Tibial nerve (tissue), 4 donors: ENCODE measurements at regions not wholly inside any gene's neighbourhood (a gene's known extent, or its start where the extent isn't known, plus 50 kb on each side); places are given as distances from the start of the nearest gene placed in this dataset.

Source experiments
- DNase-seq, 2 donors: peaks; one replicate each; pipeline ENCODE4 v3.0.0-alpha.2; 2019; ENCODE audit warnings: low spot score in 2 of 2
- H3K27ac ChIP-seq, 4 donors: fragments of 200-600 bp; sonication (generic) in 3 of 4; one replicate each; pipeline ENCODE4 v1.5.1; 2017 to 2019; ENCODE audit warnings: mild to moderate bottlenecking in 1 of 4
- H3K27me3 ChIP-seq, 2 donors: fragments of 200-600 bp; sonication (generic) in 1 of 2; one replicate each; pipeline versions ENCODE4 v1.5.1 to v1.6.0; 2017 to 2019
- H3K36me3 ChIP-seq, 3 donors: fragments of 200-600 bp; sonication (generic); one replicate each; pipeline ENCODE4 v1.5.1; 2018 to 2019
- H3K4me1 ChIP-seq, 4 donors: fragments of 200-600 bp; sonication (generic) in 3 of 4; one replicate each; pipeline ENCODE4 v1.5.1; 2017 to 2019
- H3K4me3 ChIP-seq, 4 donors: fragments of 200-600 bp; sonication (generic) in 3 of 4; one replicate each; pipeline ENCODE4 v1.5.1; 2017 to 2019; ENCODE audit warnings: mild to moderate bottlenecking in 1 of 4, moderate library complexity in 1 of 4
- H3K9me3 ChIP-seq, 4 donors: fragments of 200-600 bp; sonication (generic) in 3 of 4; one replicate each; pipeline ENCODE4 v1.5.1; 2017 to 2019
- CTCF ChIP-seq, 5 experiments: fragments of 200-600 bp in 3 of 5; fragments of 450-650 bp in 2 of 5; sonication (generic) in 3 of 5; IDR thresholded peaks; one replicate each; pipeline ENCODE4 v1.5.1; 2016 to 2019; ENCODE audit warnings: antibody characterized with exemption in 5 of 5, mild to moderate bottlenecking in 3 of 5, moderate library complexity in 2 of 5
- EP300 ChIP-seq, 2 donors: sonication (generic); formaldehyde crosslinking; IDR thresholded peaks; one replicate each; pipeline ENCODE4 v1.6.1; 2017; ENCODE audit warnings: antibody characterized with exemption in 2 of 2, mild to moderate bottlenecking in 1 of 2
- POLR2A ChIP-seq, 2 donors: fragments of 450-650 bp; IDR thresholded peaks; one replicate each; pipeline ENCODE4 v1.6.1; 2017; ENCODE audit warnings: antibody characterized with exemption in 2 of 2, mild to moderate bottlenecking in 2 of 2, moderate library complexity in 2 of 2
- WGBS, 2 donors: methylation state at CpG; one replicate each; pipeline ENCODE4 v1.1.5; 2018; 5-methylcytosine and 5-hydroxymethylcytosine counted together

- TF ChIP-seq EP300 (IDR thresholded peaks at IDR 0.05) (no peak), CTCF (IDR thresholded peaks at IDR 0.05) (no peak), POLR2A (IDR thresholded peaks at IDR 0.05) (no peak)
- Histone ChIP-seq H3K9me3 (no peaks in the 10 kb centered on the region), H3K27ac (no peak overlapping the region), H3K36me3 (no peaks in the 10 kb centered on the region), H3K27me3 (no peaks in the 10 kb centered on the region), H3K4me3 (no peak overlapping the region), H3K4me1 (no peaks in the 10 kb centered on the region)
- no peak for DNase-seq
- 76 to 80% methylated on average over 1 of the region's 1 CpG for WGBS, 2 donors
Measured at GRCh38 chr3:15973940-15974339, 176.2 kb upstream of the ANKRD28 start.

DNA sequence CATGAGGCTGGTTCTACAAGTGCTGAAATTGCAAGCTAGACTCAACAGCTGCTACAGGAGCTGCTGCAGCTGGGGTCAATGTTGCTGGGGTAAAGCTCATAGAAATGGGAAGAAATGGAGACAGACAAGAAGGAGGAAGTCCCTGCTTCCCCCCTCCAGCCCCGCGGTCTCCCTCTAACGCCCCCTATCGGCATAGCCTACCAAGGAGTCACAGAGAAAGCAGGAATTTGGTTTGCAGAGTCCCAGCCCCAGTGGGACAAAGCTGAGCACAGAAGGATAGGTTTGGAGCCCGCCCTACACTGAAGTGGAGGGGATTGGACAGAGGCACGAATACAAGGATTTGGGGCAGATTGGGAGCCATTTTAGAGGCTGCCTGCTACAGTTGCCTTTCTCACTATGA is 176.9 kb upstream of the ANKRD28 start:
- Histone ChIP-seq H3K27me3 (no peaks in the 10 kb centered on the region), H3K9me3 (peaks cover 0 to 4% (median 0%) of the 10 kb centered on the region in 4 donors), H3K27ac (no peak overlapping the region), H3K36me3 (no peaks in the 10 kb centered on the region), H3K4me3 (no peak overlapping the region), H3K4me1 (no peaks in the 10 kb centered on the region)
- 22 to 32% methylated on average over 6 of the region's 6 CpGs for WGBS, 2 donors
- DNase-seq, result no peak
- TF ChIP-seq POLR2A (IDR thresholded peaks at IDR 0.05) (no peak), CTCF (IDR thresholded peaks at IDR 0.05) (no peak), EP300 (IDR thresholded peaks at IDR 0.05) (no peak)

DNA sequence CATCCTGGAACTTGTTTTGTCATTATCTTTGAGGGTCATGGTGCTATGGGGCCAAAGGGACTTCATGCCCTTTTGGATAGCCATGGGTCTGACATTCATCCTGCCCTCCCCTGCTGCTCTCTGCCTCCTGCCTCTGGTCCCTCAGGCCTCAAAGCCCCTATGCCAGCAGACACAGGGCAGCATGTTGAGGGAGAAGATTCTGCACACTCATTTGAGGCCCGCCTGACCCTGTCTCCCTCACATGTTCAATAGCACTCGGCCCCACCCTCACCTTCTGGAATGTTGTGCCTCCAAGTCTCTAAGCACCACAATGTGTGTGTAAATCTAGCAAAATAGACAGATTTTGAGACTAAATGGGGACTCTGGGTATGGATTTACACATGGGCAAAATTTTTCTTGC is 178.7 kb upstream of the ANKRD28 start:
- Histone ChIP-seq H3K27ac (no peak overlapping the region), H3K27me3 (no peaks in the 10 kb centered on the region), H3K36me3 (no peaks in the 10 kb centered on the region), H3K9me3 (peaks cover 0 to 4% (median 0%) of the 10 kb centered on the region in 4 donors), H3K4me1 (no peaks in the 10 kb centered on the region), H3K4me3 (no peak overlapping the region)
- DNase-seq, result no peak
- TF ChIP-seq POLR2A (IDR thresholded peaks at IDR 0.05) (no peak), EP300 (IDR thresholded peaks at IDR 0.05) (no peak), CTCF (IDR thresholded peaks at IDR 0.05) (no peak)
- WGBS, 2 donors, result 29 to 37% methylated on average over 2 of the region's 2 CpGs

DNA sequence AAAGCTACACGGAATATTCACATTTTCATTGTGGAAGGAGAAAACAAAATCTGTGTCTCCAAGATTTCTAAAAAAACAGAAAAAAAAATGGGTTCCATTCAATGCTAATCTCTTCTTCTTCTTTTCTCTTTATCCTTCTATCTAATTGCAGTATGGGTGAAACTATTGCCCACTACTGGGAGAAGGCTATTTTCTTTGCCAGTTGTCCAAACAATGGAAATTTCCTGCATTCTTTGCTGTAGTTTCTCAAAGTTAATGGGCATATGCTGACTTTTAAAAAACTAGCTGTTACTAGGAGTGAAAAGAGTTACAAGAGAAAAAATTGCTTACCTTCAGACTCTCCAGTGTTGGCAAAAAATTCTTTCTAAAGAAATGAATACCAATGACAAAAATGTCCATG is 179.3 kb upstream of the ANKRD28 start:
- peaks cover 0 to 4% (median 0%) of the 10 kb centered on the region in 4 donors for H3K9me3 ChIP-seq
- TF ChIP-seq POLR2A (IDR thresholded peaks at IDR 0.05), result no peak
- TF ChIP-seq CTCF (IDR thresholded peaks at IDR 0.05), result no peak
- TF ChIP-seq EP300 (IDR thresholded peaks at IDR 0.05), result no peak
- no peak for DNase-seq
- WGBS, 2 donors, result 69 to 80% methylated on average over 1 of the region's 1 CpG
- no peaks in the 10 kb centered on the region for H3K36me3 ChIP-seq
- no peak overlapping the region for H3K27ac ChIP-seq
- H3K4me3 ChIP-seq, result no peak overlapping the region
- H3K27me3 ChIP-seq, result no peaks in the 10 kb centered on the region
- no peaks in the 10 kb centered on the region for H3K4me1 ChIP-seq

GRCh38 chr3:15977598-15978232 is 179.9 kb upstream of the ANKRD28 start:
- DNase-seq, result no peak
- Histone ChIP-seq H3K9me3 (peaks cover 0 to 4% (median 0%) of the 10 kb centered on the region in 4 donors), H3K4me3 (no peak overlapping the region), H3K27ac (no peak overlapping the region), H3K4me1 (no peaks in the 10 kb centered on the region), H3K36me3 (no peaks in the 10 kb centered on the region), H3K27me3 (no peaks in the 10 kb centered on the region)
- 88 to 91% methylated on average over 6 of the region's 6 CpGs for WGBS, 2 donors
- TF ChIP-seq CTCF (IDR thresholded peaks at IDR 0.05) (no peak), EP300 (IDR thresholded peaks at IDR 0.05) (no peak), POLR2A (IDR thresholded peaks at IDR 0.05) (no peak)
